GM12878 (cell line): ENCODE measurements at regions not wholly inside any gene's neighbourhood (a gene's known extent, or its start where the extent isn't known, plus 50 kb on each side); places are given as distances from the start of the nearest gene placed in this dataset.

Experiments used
- ATAC-seq: fragments of 200-7000 bp; cut with Tn5 transposase; 3 replicates; pipeline ENCODE4 v1.9.1; 2020; ENCODE audit warnings: mild to moderate bottlenecking, moderate library complexity
- BruUV-seq: library from RNA; stranded (reverse); fragments of 400-500 nt; replicated peaks from 2 replicates; lab custom pipeline; 2021; lab: Mats Ljungman, UMichigan
- CTCF ChIA-PET: fragments of 300-600 bp; sonication (Branson Sonifier 250); formaldehyde crosslinking; extraction: SDS; loops from one replicate; lab custom pipeline; 2021; ENCODE audit warnings: inconsistent platforms; lab: Yijun Ruan, JAX
- POLR2A ChIA-PET: fragments of 350-600 bp; formaldehyde crosslinking; extraction: SDS; loops from one replicate; lab custom pipeline; 2021; ENCODE audit warnings: inconsistent platforms; lab: Charles Lee
- RAD21 ChIA-PET: fragments of 300-600 bp; sonication (Branson Sonifier 250); formaldehyde crosslinking; loops from one replicate; lab custom pipeline; 2023; ENCODE audit warnings: antibody characterized with exemption; ENCODE audit not compliant: unreplicated experiment; lab: Charles Lee
- SMC1A ChIA-PET: fragments of 300-600 bp; sonication (Branson Sonifier 250); formaldehyde crosslinking; loops from one replicate; lab custom pipeline; 2023; ENCODE audit not compliant: unreplicated experiment, uncharacterized antibody; lab: Charles Lee
- DNase-seq: peaks from one replicate; pipeline ENCODE4 v3.0.0-alpha.2; 2011; ENCODE audit warnings: low read depth, low spot score
- FAIRE-seq: peaks from 3 replicates; lab custom pipeline; 2011; peaks lifted over from hg19 to GRCh38; lab: Jason Lieb, UNC
- H2AFZ ChIP-seq: 2 replicates; pipeline ENCODE4 v1.6.0; 2011; ENCODE audit warnings: low read depth, low read length, control low read depth; ENCODE audit not compliant: control insufficient read depth
- H3K27ac ChIP-seq: 2 replicates; pipeline ENCODE4 v1.5.1; 2011; ENCODE audit warnings: control low read depth; ENCODE audit not compliant: control insufficient read depth, insufficient read depth
- H3K27me3 ChIP-seq, 2 experiments: replicated peaks in 1 of 2; 2 replicates each; pipeline versions ENCODE4 v1.6.0 to v1.6.1; 2011; ENCODE audit warnings: low read length in 1 of 2; ENCODE audit not compliant: control insufficient read depth in 2 of 2, insufficient read depth in 2 of 2
- H3K36me3 ChIP-seq, 2 experiments: 2 replicates each; pipeline ENCODE4 v1.5.1; 2011; ENCODE audit warnings: low read length in 1 of 2; ENCODE audit not compliant: control insufficient read depth in 2 of 2, insufficient read depth in 2 of 2
- H3K4me1 ChIP-seq: 2 replicates; pipeline ENCODE4 v1.6.1; 2011; ENCODE audit warnings: mild to moderate bottlenecking, low read length, moderate library complexity, mixed read lengths; ENCODE audit not compliant: control insufficient read depth, insufficient read depth
- H3K4me2 ChIP-seq: 2 replicates; pipeline ENCODE4 v1.6.0; 2011; ENCODE audit warnings: control low read depth; ENCODE audit not compliant: control insufficient read depth, insufficient read depth
- H3K4me3 ChIP-seq: fragments of 200-600 bp; sonication (generic); 2 replicates; pipeline ENCODE4 v1.5.1; 2016
- H3K79me2 ChIP-seq: 2 replicates; pipeline ENCODE4 v1.6.0; 2011; ENCODE audit warnings: low read length; ENCODE audit not compliant: control insufficient read depth, insufficient read depth
- H3K9ac ChIP-seq: 2 replicates; pipeline ENCODE4 v1.8.0; 2011; ENCODE audit warnings: low read length, control low read depth, mixed read lengths; ENCODE audit not compliant: control insufficient read depth, insufficient read depth
- H3K9me3 ChIP-seq: replicated peaks from 3 replicates; pipeline ENCODE4 v1.5.1; 2011; ENCODE audit warnings: mild to moderate bottlenecking, low read length; ENCODE audit not compliant: control insufficient read depth, insufficient read depth
- H4K20me1 ChIP-seq: 2 replicates; pipeline ENCODE4 v1.6.0; 2011; ENCODE audit not compliant: control insufficient read depth, insufficient read depth
- ATF7 ChIP-seq: fragments of 450-650 bp; IDR thresholded peaks from 2 replicates; pipeline ENCODE4 v1.6.1; 2016; ENCODE audit warnings: low read depth, mild to moderate bottlenecking
- BCLAF1 ChIP-seq: fragments of 450-650 bp; IDR thresholded peaks from 2 replicates; pipeline ENCODE4 v1.6.1; 2017; ENCODE audit warnings: antibody characterized with exemption, mild to moderate bottlenecking, moderate library complexity
- BRCA1 ChIP-seq: IDR thresholded peaks from 2 replicates; pipeline ENCODE4 v1.6.1; 2011; ENCODE audit warnings: low read depth, low read length, improper control_type of control experiment
- CHD4 ChIP-seq: fragments of 200-600 bp; sonication (generic); IDR thresholded peaks from 2 replicates; pipeline ENCODE4 v1.6.1; 2016; ENCODE audit warnings: mild to moderate bottlenecking
- EGR1 ChIP-seq, 2 experiments: IDR thresholded peaks; 1 replicate in 1 of 2; 2 replicates in 1 of 2; pipeline ENCODE4 v1.6.1; 2011 to 2012; ENCODE audit warnings: low read depth in 2 of 2, low read length in 2 of 2, borderline replicate concordance in 1 of 2, mild to moderate bottlenecking in 1 of 2, moderate library complexity in 1 of 2
- FOS ChIP-seq: IDR thresholded peaks from 3 replicates; pipeline ENCODE4 v1.6.1; 2011; ENCODE audit warnings: borderline replicate concordance; ENCODE audit not compliant: insufficient read length; ENCODE audit errors: extremely low read depth
- GATAD2B ChIP-seq: fragments of 450-650 bp; conservative IDR thresholded peaks from 2 replicates; pipeline ENCODE4 v1.6.1; 2017; ENCODE audit warnings: low read depth, mild to moderate bottlenecking, moderate library complexity
- IRF4 ChIP-seq: IDR thresholded peaks from 2 replicates; pipeline ENCODE4 v1.6.1; 2011; ENCODE audit warnings: low read depth, low read length
- NFYB ChIP-seq: IDR thresholded peaks from 2 replicates; pipeline ENCODE4 v1.6.1; 2011; ENCODE audit warnings: low read depth, mild to moderate bottlenecking, low read length, improper control_type of control experiment, moderate library complexity; ENCODE audit not compliant: insufficient read depth
- PRDM15 ChIP-seq: fragments of 450-650 bp; formaldehyde crosslinking; IDR thresholded peaks from 2 replicates; pipeline ENCODE4 v1.4.0; 2020; ENCODE audit warnings: mild to moderate bottlenecking, moderate library complexity
- SMARCA5 ChIP-seq: fragments of 450-650 bp; IDR thresholded peaks from 2 replicates; pipeline ENCODE4 v1.6.1; 2017; ENCODE audit warnings: mild to moderate bottlenecking
- SPI1 ChIP-seq: IDR thresholded peaks from 2 replicates; pipeline ENCODE4 v1.6.1; 2011; ENCODE audit warnings: low read depth, mild to moderate bottlenecking, low read length, moderate library complexity, borderline replicate concordance; ENCODE audit not compliant: insufficient read depth
- TCF3 ChIP-seq: IDR thresholded peaks from 2 replicates; pipeline ENCODE4 v1.6.1; 2012; ENCODE audit warnings: low read depth, mild to moderate bottlenecking, low read length, borderline replicate concordance; ENCODE audit not compliant: insufficient read depth
- ZSCAN29 ChIP-seq: fragments of 450-650 bp; IDR thresholded peaks from 2 replicates; pipeline ENCODE4 v1.6.1; 2017; ENCODE audit warnings: mild to moderate bottlenecking, moderate library complexity
- WGBS: methylation state at CpG from one replicate; pipeline ENCODE4 v1.1.6; 2016; ENCODE audit warnings: low lambda C conversion rate; ENCODE audit not compliant: insufficient replicate concordance, insufficient coverage; ENCODE audit errors: missing lambda C conversion rate; 5-methylcytosine and 5-hydroxymethylcytosine counted together
- in situ Hi-C: fragments of 300-500 bp; cut with MboI; formaldehyde crosslinking; loops from 9 replicates; pipeline ENCODE4 v1.14.3; 2018; ENCODE audit warnings: mixed read lengths
- intact Hi-C: fragments of 100-400 bp; cut with micrococcal nuclease; formaldehyde crosslinking; loops from one replicate; pipeline ENCODE4 v1.14.2; 2022; ENCODE audit not compliant: unreplicated experiment
- TF ChIP-seq, protein P1 (sequence below): IDR thresholded peaks from 2 replicates; pipeline ENCODE4 v1.6.1; 2011; ENCODE audit warnings: mild to moderate bottlenecking, low read depth, low read length, moderate library complexity; ENCODE audit not compliant: insufficient replicate concordance

DNA sequence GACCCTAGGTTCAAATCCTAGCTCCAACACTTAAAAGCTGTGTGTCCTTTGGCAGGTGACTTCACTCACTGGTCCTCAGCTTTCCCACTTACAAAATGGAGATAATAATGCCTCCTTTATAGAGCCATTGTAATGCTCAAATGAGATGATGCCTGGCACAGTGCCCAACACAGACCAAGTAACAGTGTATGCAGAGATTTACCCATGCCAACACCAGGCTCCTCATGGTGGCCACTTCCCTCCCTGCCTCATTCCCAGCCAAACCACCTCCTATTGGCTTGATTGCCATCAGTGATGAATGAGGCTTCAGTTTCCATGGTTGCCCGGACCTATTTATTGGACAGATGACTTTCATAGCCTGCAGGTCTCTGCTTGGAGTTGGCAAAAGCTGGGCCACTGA is 469.4 kb downstream of the CDK5RAP2 start:
- in situ Hi-C loops, result no loop called here
- no peak overlapping the region for H3K27ac ChIP-seq
- no TSS peak for BruUV-seq
- no peak overlapping the region for H3K9ac ChIP-seq
- H3K4me3 ChIP-seq, result no peak overlapping the region
- H3K27me3 ChIP-seq, result no peaks in the 10 kb centered on the region
- TF ChIP-seq BCLAF1, result no peak
- TF ChIP-seq SPI1, result no peak
- TF ChIP-seq PRDM15 (CRISPR knock-in tag), result no peak
- no peak for TF ChIP-seq ZSCAN29
- no peak for TF ChIP-seq FOS
- no peak for TF ChIP-seq EGR1 (IDR thresholded peaks at IDR 0.05; ENCODE audit: borderline replicate concordance in 1 of 2, low read depth in 2 of 2, low read length in 2 of 2)
- TF ChIP-seq, protein P1, sequence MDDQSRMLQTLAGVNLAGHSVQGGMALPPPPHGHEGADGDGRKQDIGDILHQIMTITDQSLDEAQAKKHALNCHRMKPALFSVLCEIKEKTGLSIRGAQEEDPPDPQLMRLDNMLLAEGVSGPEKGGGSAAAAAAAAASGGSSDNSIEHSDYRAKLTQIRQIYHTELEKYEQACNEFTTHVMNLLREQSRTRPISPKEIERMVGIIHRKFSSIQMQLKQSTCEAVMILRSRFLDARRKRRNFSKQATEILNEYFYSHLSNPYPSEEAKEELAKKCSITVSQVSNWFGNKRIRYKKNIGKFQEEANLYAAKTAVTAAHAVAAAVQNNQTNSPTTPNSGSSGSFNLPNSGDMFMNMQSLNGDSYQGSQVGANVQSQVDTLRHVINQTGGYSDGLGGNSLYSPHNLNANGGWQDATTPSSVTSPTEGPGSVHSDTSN, result no peak
- TF ChIP-seq TCF3, result no peak
- no peak for TF ChIP-seq ATF7
- TF ChIP-seq CHD4, result no peak
- TF ChIP-seq BRCA1, result no peak
- no peak for TF ChIP-seq GATAD2B
- no peak for TF ChIP-seq NFYB
- no peak for TF ChIP-seq SMARCA5
- no peak for TF ChIP-seq IRF4
- TF ChIP-seq, all 136 proteins: peak for 0
- ATAC-seq (no peak), DNase-seq (no peak), FAIRE-seq (no peak)
- ChIA-PET CTCF (interaction anchor here (0.5 kb wide), 1 partner anchor 24 kb away, joined by 3 read pairs; no protein-coding TSS in a partner anchor), RAD21 (no interaction called here), SMC1A (no interaction called here), POLR2A (no interaction called here)
- no peaks in the 10 kb centered on the region for H3K79me2 ChIP-seq
- no peak overlapping the region for H2AFZ ChIP-seq
- no peaks in the 10 kb centered on the region for H4K20me1 ChIP-seq
- H3K9me3 ChIP-seq, result no peaks in the 10 kb centered on the region
- intact Hi-C loops, result no loop called here
- no peaks in the 10 kb centered on the region for H3K4me1 ChIP-seq
- H3K36me3 ChIP-seq, result no peaks in the 10 kb centered on the region
- no peak overlapping the region for H3K4me2 ChIP-seq
- WGBS, result 0% methylated on average over 1 of the region's 1 CpG
